SKM-1 treated with dmso at 0.1 percent for 144 hours (cell line): ENCODE measurements at regions not wholly inside any gene's neighbourhood (a gene's known extent, or its start where the extent isn't known, plus 50 kb on each side); places are given as distances from the start of the nearest gene placed in this dataset.
"Not testable (repeated sequence)": the region's sequence is repeated elsewhere in the genome, so short reads cannot be mapped to it uniquely, and the experiment has no call there.

Experiments used
- DNase-seq: peaks from one replicate; lab custom pipeline; 2025; ENCODE audit not compliant: unreplicated experiment; lab: John Stamatoyannopoulos, UW

GRCh38 chr13:46498650-46499049, 54.3 kb upstream of the LRCH1 start:
- DNase-seq = no peak

- no peak for DNase-seq
These were observed 56.9 kb upstream of the LRCH1 start for GRCh38 chr13:46496086-46496485.

- DNase-seq = no peak
These were observed 57.3 kb upstream of the LRCH1 start for GRCh38 chr13:46495651-46496050.

- DNase-seq = no peak
These were observed 57.9 kb upstream of the LRCH1 start for GRCh38 chr13:46495066-46495465.

GRCh38 chr13:46492946-46493345, 60.0 kb upstream of the LRCH1 start:
- peak; percentile 17 for DNase-seq

GRCh38 chr13:46491641-46492040, 61.3 kb upstream of the LRCH1 start:
- no peak for DNase-seq

- DNase-seq = not testable (repeated sequence)
These were observed 62.3 kb upstream of the LRCH1 start for GRCh38 chr13:46490713-46491112.

GRCh38 chr13:46490129-46490528, 62.8 kb upstream of the LRCH1 start:
- DNase-seq = no peak

- DNase-seq = no peak
These were observed 63.4 kb upstream of the LRCH1 start for GRCh38 chr13:46489586-46490023.

- no peak for DNase-seq
These were observed 65.2 kb upstream of the LRCH1 start for GRCh38 chr13:46487748-46488147.

GRCh38 chr13:46486270-46486669, 66.7 kb upstream of the LRCH1 start:
- no peak for DNase-seq

GRCh38 chr13:46484561-46484960, 68.4 kb upstream of the LRCH1 start:
- DNase-seq = no peak

GRCh38 chr13:46481166-46481565, 71.8 kb upstream of the LRCH1 start:
- no peak for DNase-seq

- DNase-seq = no peak
These were observed 72.8 kb upstream of the LRCH1 start for GRCh38 chr13:46480131-46480530.

- DNase-seq = no peak
These were observed 73.3 kb upstream of the LRCH1 start for GRCh38 chr13:46479691-46480090.

- DNase-seq = no peak
These were observed 73.7 kb upstream of the LRCH1 start for GRCh38 chr13:46479283-46479682.

- DNase-seq = no peak
These were observed 74.3 kb upstream of the LRCH1 start for GRCh38 chr13:46478651-46479050.

- DNase-seq = no peak
These were observed 76.8 kb upstream of the LRCH1 start for GRCh38 chr13:46476174-46476573.

GRCh38 chr13:46475541-46475991, 77.4 kb upstream of the LRCH1 start:
- DNase-seq = no peak

GRCh38 chr13:46473806-46474205, 79.2 kb upstream of the LRCH1 start:
- DNase-seq = no peak

- DNase-seq = no peak
These were observed 80.6 kb upstream of the LRCH1 start for GRCh38 chr13:46472384-46472783.

- DNase-seq = not testable (repeated sequence)
These were observed 82.6 kb upstream of the RUBCNL start for GRCh38 chr13:46469699-46470098.

- no peak for DNase-seq
These were observed 81.8 kb upstream of the RUBCNL start for GRCh38 chr13:46468570-46469463.
